Spleen (tissue), 11 donors: ENCODE measurements at regions not wholly inside any gene's neighbourhood (a gene's known extent, or its start where the extent isn't known, plus 50 kb on each side); places are given as distances from the start of the nearest gene placed in this dataset.

Experiments used
- DNase-seq: peaks from one replicate; pipeline ENCODE4 v3.0.0-alpha.2; 2020
- H3K27ac ChIP-seq, 8 donors: fragments of 200-600 bp; sonication (generic) in 7 of 8; 1 replicate in 4 of 8; 2 replicates in 4 of 8; pipeline versions ENCODE4 v1.5.0 to v1.8.0; 2016 to 2021; ENCODE audit warnings: inconsistent platforms in 4 of 8, mild to moderate bottlenecking in 4 of 8, moderate library complexity in 1 of 8
- H3K27me3 ChIP-seq, 7 donors: fragments of 200-600 bp; sonication (generic) in 6 of 7; replicated peaks in 1 of 7; 1 replicate in 4 of 7; 2 replicates in 3 of 7; pipeline versions ENCODE4 v1.5.0 to v1.8.0; 2016 to 2021; ENCODE audit warnings: inconsistent platforms in 3 of 7, mild to moderate bottlenecking in 1 of 7
- H3K36me3 ChIP-seq, 6 donors: fragments of 200-600 bp; sonication (generic) in 5 of 6; 1 replicate in 4 of 6; 2 replicates in 2 of 6; pipeline versions ENCODE4 v1.5.0 to v1.8.0; 2016 to 2021; ENCODE audit warnings: inconsistent platforms in 2 of 6
- H3K4me1 ChIP-seq, 6 donors: fragments of 200-600 bp; sonication (generic) in 5 of 6; 1 replicate in 3 of 6; 2 replicates in 3 of 6; pipeline versions ENCODE4 v1.5.0 to v1.8.0; 2016 to 2021; ENCODE audit warnings: inconsistent platforms in 3 of 6
- H3K4me3 ChIP-seq, 8 donors: fragments of 200-600 bp; sonication (generic) in 7 of 8; 1 replicate in 4 of 8; 2 replicates in 4 of 8; pipeline versions ENCODE4 v1.5.0 to v1.8.0; 2016 to 2021; ENCODE audit warnings: inconsistent platforms in 4 of 8, mild to moderate bottlenecking in 4 of 8, moderate library complexity in 2 of 8
- H3K9me3 ChIP-seq, 8 donors: fragments of 200-600 bp; sonication (generic) in 7 of 8; 1 replicate in 4 of 8; 2 replicates in 4 of 8; pipeline versions ENCODE4 v1.5.0 to v1.8.0; 2016 to 2021; ENCODE audit warnings: inconsistent platforms in 4 of 8
- CTCF ChIP-seq, 11 experiments: fragments of 200-600 bp in 7 of 11; fragments of 450-650 bp in 4 of 11; sonication (generic) in 4 of 11; IDR thresholded peaks in 8 of 11; conservative IDR thresholded peaks in 3 of 11; 1 replicate in 7 of 11; 2 replicates in 4 of 11; pipeline versions ENCODE4 v1.4.0 to v1.8.0; 2016 to 2021; ENCODE audit warnings: antibody characterized with exemption in 11 of 11, inconsistent platforms in 4 of 11, mild to moderate bottlenecking in 1 of 11
- POLR2A ChIP-seq, 3 donors: fragments of 450-650 bp; IDR thresholded peaks; one replicate each; pipeline ENCODE4 v1.5.1; 2017; ENCODE audit warnings: antibody characterized with exemption in 3 of 3, mild to moderate bottlenecking in 1 of 3
- POLR2AphosphoS5 ChIP-seq, 3 donors: sonication (generic); formaldehyde crosslinking; IDR thresholded peaks; one replicate each; pipeline ENCODE4 v1.5.1; 2017; ENCODE audit warnings: antibody characterized with exemption in 3 of 3
- WGBS, 5 donors: extraction: QIAGEN DNeasy Blood & Tissue Kit in 3 of 5; methylation state at CpG; one replicate each; pipeline versions ENCODE4 v1.1.5 to v1.1.7; 2013 to 2018; 5-methylcytosine and 5-hydroxymethylcytosine counted together
- intact Hi-C: fragments of 100-400 bp; cut with DNase I; formaldehyde crosslinking; loops from one replicate; pipeline ENCODE4 v1.15.0; 2023; ENCODE audit warnings: low total_unique reads
- donor health status: healthy with polysubstance abuse.
- donor health status: DM: no; HTN: no; CAD: no; lungs with moderate emphysema.
- donor health status: DM: no; HTN: no; CAD: no.
- donor health status: Bipolar disorder and iron deficiency.
- donor health status: healthy.
- donor health status: DM: no; HTN: no; CAD: no.
- donor health status: DM: yes; HTN: yes; CAD: no.

DNA sequence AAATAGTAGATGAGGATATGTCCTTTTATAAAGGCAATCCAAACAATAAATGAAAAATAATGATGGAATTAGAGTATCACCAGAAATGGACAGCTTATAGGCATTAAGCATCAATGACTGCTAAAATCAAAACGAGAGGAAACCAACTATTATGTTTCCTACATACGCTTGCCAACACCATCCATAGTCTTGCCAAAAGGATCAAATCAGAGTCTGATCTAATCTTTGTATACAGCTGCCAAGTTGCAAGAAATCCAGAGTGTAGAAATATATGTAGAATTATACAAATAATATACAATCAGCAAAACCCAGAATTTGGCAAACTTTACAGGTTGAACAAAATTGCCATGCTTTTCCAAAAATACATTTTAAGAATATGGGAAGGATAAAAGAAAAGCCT is 1661.6 kb downstream of the SLITRK1 start:
- no peak for TF ChIP-seq CTCF (IDR thresholded peaks at IDR 0.05 in 8 of 11, conservative IDR thresholded peaks at IDR 0.05 in 3 of 11)
- TF ChIP-seq POLR2A (IDR thresholded peaks at IDR 0.05), result no peak
- no peak for TF ChIP-seq POLR2AphosphoS5 (IDR thresholded peaks at IDR 0.05)
- DNase-seq, result no peak

DNA sequence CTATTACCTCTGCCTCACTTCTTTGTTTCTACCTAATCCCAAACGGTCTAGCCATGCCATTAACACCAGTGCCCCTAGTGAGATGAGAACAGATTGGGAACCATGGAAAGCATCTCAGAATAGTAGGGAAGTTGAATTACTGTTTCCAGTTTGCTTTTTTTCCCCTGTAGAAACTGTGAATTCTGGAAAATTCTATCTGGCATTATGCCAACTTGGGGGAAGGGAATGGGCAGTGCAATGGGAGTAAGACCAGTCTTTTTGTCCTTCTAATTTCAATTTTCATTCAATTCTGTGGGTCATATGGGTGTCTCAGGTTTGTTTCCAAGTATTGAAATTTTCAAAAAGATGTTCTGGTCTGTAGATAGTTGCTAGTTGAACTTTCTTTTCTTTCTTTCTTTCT is 1666.1 kb downstream of the SLITRK1 start:
- Histone ChIP-seq H3K4me3 (no peak overlapping the region), H3K27me3 (no peaks in the 10 kb centered on the region), H3K9me3 (peaks cover 0 to 49% (median 36%) of the 10 kb centered on the region in 8 donors), H3K4me1 (no peaks in the 10 kb centered on the region), H3K36me3 (no peaks in the 10 kb centered on the region), H3K27ac (no peak overlapping the region)
- no peak for DNase-seq
- intact Hi-C loops, result no loop called here
- 64 to 81% (median 71%) methylated on average over 1 of the region's 1 CpG for WGBS, 5 donors
- TF ChIP-seq POLR2AphosphoS5 (IDR thresholded peaks at IDR 0.05) (no peak), POLR2A (IDR thresholded peaks at IDR 0.05) (no peak), CTCF (IDR thresholded peaks at IDR 0.05 in 8 of 11, conservative IDR thresholded peaks at IDR 0.05 in 3 of 11) (no peak)

More for the DNA sequence above, 1661.6 kb downstream of the SLITRK1 start:
- H3K27me3 ChIP-seq, result no peaks in the 10 kb centered on the region
- 60 to 79% (median 71%) methylated on average over 2 of the region's 2 CpGs for WGBS, 5 donors
- no peak overlapping the region for H3K27ac ChIP-seq
- H3K9me3 ChIP-seq, result peaks cover 0 to 20% (median 13%) of the 10 kb centered on the region in 8 donors
- H3K4me1 ChIP-seq, result no peaks in the 10 kb centered on the region
- intact Hi-C loops, result no loop called here
- no peak overlapping the region for H3K4me3 ChIP-seq
- no peaks in the 10 kb centered on the region for H3K36me3 ChIP-seq

DNA sequence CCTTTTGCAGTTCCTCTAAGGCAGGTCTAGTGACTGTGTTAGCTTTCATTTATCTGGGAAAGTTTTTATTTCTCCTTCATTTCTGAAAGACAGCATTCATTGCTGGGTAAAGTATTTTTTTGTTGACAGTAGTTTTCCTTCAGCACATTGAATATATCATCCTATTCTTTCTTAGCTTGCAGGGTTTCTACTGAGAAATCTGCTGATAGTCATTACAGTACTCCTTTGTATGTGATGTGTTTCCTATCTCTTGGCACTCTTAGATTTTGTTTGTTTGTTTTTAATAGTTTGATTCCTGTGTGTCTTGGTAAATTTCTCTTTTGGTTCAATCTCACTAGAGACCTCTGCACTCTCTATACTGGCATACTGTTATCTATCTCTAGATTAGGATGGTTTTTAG is 1667.9 kb downstream of the SLITRK1 start:
- Histone ChIP-seq H3K36me3 (no peaks in the 10 kb centered on the region), H3K27me3 (no peaks in the 10 kb centered on the region), H3K4me3 (no peak overlapping the region), H3K9me3 (peaks cover 0 to 49% (median 37%) of the 10 kb centered on the region in 8 donors), H3K27ac (no peak overlapping the region), H3K4me1 (no peaks in the 10 kb centered on the region)
- DNase-seq, result no peak
- intact Hi-C loops, result no loop called here
- TF ChIP-seq CTCF (IDR thresholded peaks at IDR 0.05 in 8 of 11, conservative IDR thresholded peaks at IDR 0.05 in 3 of 11) (no peak), POLR2AphosphoS5 (IDR thresholded peaks at IDR 0.05) (no peak), POLR2A (IDR thresholded peaks at IDR 0.05) (no peak)

- H3K4me3 ChIP-seq, result no peak overlapping the region
- no peak overlapping the region for H3K27ac ChIP-seq
- intact Hi-C loops, result no loop called here
- H3K27me3 ChIP-seq, result no peaks in the 10 kb centered on the region
- no peaks in the 10 kb centered on the region for H3K36me3 ChIP-seq
- WGBS, 5 donors, result 80 to 98% (median 82%) methylated on average over 4 to 6 of the region's 6 CpGs
- peak; percentile 69 for DNase-seq
- TF ChIP-seq CTCF (IDR thresholded peaks at IDR 0.05 in 8 of 11, conservative IDR thresholded peaks at IDR 0.05 in 3 of 11) (no peak), POLR2A (IDR thresholded peaks at IDR 0.05) (no peak), POLR2AphosphoS5 (IDR thresholded peaks at IDR 0.05) (no peak)
- peaks cover 0 to 30% (median 19%) of the 10 kb centered on the region in 8 donors for H3K9me3 ChIP-seq
- no peaks in the 10 kb centered on the region for H3K4me1 ChIP-seq
These were observed 1676.0 kb downstream of the SLITRK1 start for GRCh38 chr13:82206241-82206640.
